Heart left ventricle (tissue), 16 donors: ENCODE measurements at regions not wholly inside any gene's neighbourhood (a gene's known extent, or its start where the extent isn't known, plus 50 kb on each side); places are given as distances from the start of the nearest gene placed in this dataset.

Source experiments
- ATAC-seq, 4 donors: fragments of 200-7000 bp; cut with Tn5 transposase; one replicate each; pipeline ENCODE4 v1.9.1; 2020 to 2022; ENCODE audit warnings: moderate library complexity in 4 of 4, mild to moderate bottlenecking in 3 of 4, moderate number of reproducible peaks in 1 of 4
- DNase-seq, 5 donors: peaks; one replicate each; pipeline ENCODE4 v3.0.0-alpha.2; 2020
- H3K27ac ChIP-seq, 12 donors: fragments of 200-600 bp; sonication (generic) in 4 of 12; one replicate each; pipeline versions ENCODE4 v1.5.0 to v1.8.0; 2016 to 2022; ENCODE audit warnings: mild to moderate bottlenecking in 2 of 12
- H3K27me3 ChIP-seq, 9 donors: fragments of 200-600 bp; sonication (generic) in 2 of 9; one replicate each; pipeline versions ENCODE4 v1.5.1 to v1.8.0; 2016 to 2022; ENCODE audit warnings: mild to moderate bottlenecking in 3 of 9
- H3K36me3 ChIP-seq, 9 donors: fragments of 200-600 bp; sonication (generic) in 2 of 9; one replicate each; pipeline versions ENCODE4 v1.5.0 to v1.8.0; 2018 to 2022; ENCODE audit warnings: mild to moderate bottlenecking in 2 of 9
- H3K4me1 ChIP-seq, 12 donors: fragments of 200-600 bp; sonication (generic) in 4 of 12; one replicate each; pipeline versions ENCODE4 v1.5.0 to v1.8.0; 2016 to 2022; ENCODE audit warnings: mild to moderate bottlenecking in 3 of 12
- H3K4me3 ChIP-seq, 12 donors: fragments of 200-600 bp; sonication (generic) in 4 of 12; one replicate each; pipeline versions ENCODE4 v1.5.0 to v1.8.0; 2017 to 2022; ENCODE audit warnings: mild to moderate bottlenecking in 9 of 12, moderate library complexity in 4 of 12
- H3K9me3 ChIP-seq, 12 donors: fragments of 200-600 bp; sonication (generic) in 4 of 12; one replicate each; pipeline versions ENCODE4 v1.5.0 to v1.8.0; 2016 to 2022; ENCODE audit warnings: mild to moderate bottlenecking in 1 of 12
- CTCF ChIP-seq, 12 donors: fragments of 200-600 bp; sonication (generic) in 4 of 12; IDR thresholded peaks; one replicate each; pipeline versions ENCODE4 v1.5.0 to v1.8.0; 2018 to 2022; ENCODE audit warnings: antibody characterized with exemption in 12 of 12, mild to moderate bottlenecking in 5 of 12
- POLR2A ChIP-seq, 2 donors: fragments of 450-650 bp; IDR thresholded peaks; one replicate each; pipeline ENCODE4 v1.6.1; 2017; ENCODE audit warnings: antibody characterized with exemption in 2 of 2, mild to moderate bottlenecking in 2 of 2, moderate library complexity in 2 of 2
- WGBS, 4 donors: extraction: QIAGEN DNeasy Blood & Tissue Kit in 2 of 4; methylation state at CpG; one replicate each; pipeline versions ENCODE4 v1.1.5 to v1.1.7; 2013 to 2018; 5-methylcytosine and 5-hydroxymethylcytosine counted together
- intact Hi-C, 10 donors: fragments of 100-400 bp; cut with DNase I; formaldehyde crosslinking; loops; one replicate each; pipeline versions ENCODE4 v1.11.1 to v1.14.2; 2022
- donor health status: ischemic (EF 13 %, LVEDD 7.1; RV severe dilation, severe dysfunction).
- donor health status: healthy with polysubstance abuse.
- donor health status: DM: no; HTN: yes; CAD: no.
- donor health status: DM: no; HTN: no; CAD: no.
- donor health status: ischemic (EF 25% LVEDD 6.9; RV normal size, moderate dysfunction).
- donor health status: ischemic (EF 25% LVEDD 5.7; RV mildly dilated, moderate dysfunction).
- donor health status: healthy.
- donor health status: DM: yes; HTN: yes; CAD: no.
- donor health status: ischemic (EF 35%, LVEDD 5.7; RV mildly dilated, moderate dysfunction).
- donor health status: nonischemic (EF 11% LVEDD 7.7; RV severe dilation, severe dysfunction).
- donor health status: DM: yes; HTN: yes; CAD: no.
- donor health status: PGD.
- donor health status: ischemic (EF 29% LVEDD 5.4; RV normal size, mild dysfunction).
- donor health status: nonischemic (EF 23%, LVEDD 6.1; RV moderate dilation, normal function).

DNA sequence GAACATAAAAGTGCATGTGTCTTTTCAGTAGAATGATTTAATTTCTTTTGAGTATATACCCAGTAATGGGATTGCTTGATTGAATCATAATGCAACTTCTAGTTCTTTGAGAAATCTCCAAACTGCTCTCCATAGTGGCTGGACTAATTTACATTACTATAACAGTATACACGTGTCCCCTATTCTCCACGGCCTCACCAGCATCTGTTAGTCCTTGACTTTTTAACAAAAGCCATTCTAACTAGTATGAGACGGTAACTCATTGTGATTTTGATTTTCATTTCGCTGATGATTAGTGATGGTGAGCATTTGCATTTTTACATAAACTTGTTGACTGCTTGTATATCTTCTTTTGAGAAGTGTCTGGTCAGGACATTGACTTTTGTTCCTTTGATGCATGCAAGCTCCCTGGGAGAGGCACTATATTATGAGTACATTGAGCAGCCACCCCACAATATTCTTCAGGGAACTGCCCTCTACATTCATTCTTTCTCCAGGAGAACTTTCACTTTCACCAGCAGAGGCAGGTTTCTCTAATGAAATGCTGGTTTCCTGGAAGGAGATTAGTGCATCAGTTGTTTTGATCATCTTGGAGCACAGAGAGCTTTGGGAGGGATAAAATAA lies 51.9 kb upstream of the LPGAT1 start:
- H3K36me3 ChIP-seq: no peaks in the 10 kb centered on the region
- peaks cover 0 to 2% (median 0%) of the 10 kb centered on the region in 9 donors for H3K27me3 ChIP-seq
- no peak for ATAC-seq
- no peaks in the 10 kb centered on the region for H3K4me1 ChIP-seq
- no peak overlapping the region for H3K4me3 ChIP-seq
- 86 to 91% (median 88%) methylated on average over 4 of the region's 4 CpGs for WGBS, 4 donors
- DNase-seq: no peak
- TF ChIP-seq POLR2A (IDR thresholded peaks at IDR 0.05) (no peak), CTCF (IDR thresholded peaks at IDR 0.05) (no peak)
- intact Hi-C loops: no loop called here
- no peak overlapping the region for H3K27ac ChIP-seq
- peaks cover 0 to 9% (median 0%) of the 10 kb centered on the region in 12 donors for H3K9me3 ChIP-seq
